Erythroblast (primary cell): ENCODE measurements at regions not wholly inside any gene's neighbourhood (a gene's known extent, or its start where the extent isn't known, plus 50 kb on each side); places are given as distances from the start of the nearest gene placed in this dataset.
A peak's percentile ranks its signal among the peaks of the same experiment; 100 is the strongest.

Experiments used
- DNase-seq, 2 experiments: peaks; one replicate each; lab custom pipeline; 2025; lab: John Stamatoyannopoulos, UW
- GATA1 ChIP-seq: IDR thresholded peaks from 2 replicates; pipeline ENCODE4 v1.6.1; 2011; ENCODE audit warnings: low read depth, mild to moderate bottlenecking, control low read depth, low read length, moderate library complexity
- POLR2A ChIP-seq: IDR thresholded peaks from 2 replicates; pipeline ENCODE4 v1.6.1; 2011; ENCODE audit warnings: mild to moderate bottlenecking, low read length

- no peak for TF ChIP-seq GATA1
- TF ChIP-seq POLR2A: no peak
- no peak for DNase-seq
Measured at GRCh38 chr15:58235961-58236360, 97.8 kb downstream of the AQP9 start.

- no peak for TF ChIP-seq POLR2A
- no peak for TF ChIP-seq GATA1
- DNase-seq: no peak
Measured at GRCh38 chr15:58240191-58240932, 102.2 kb downstream of the AQP9 start.

GRCh38 chr15:58241872-58242271, 103.7 kb downstream of the AQP9 start:
- DNase-seq: no peak
- TF ChIP-seq POLR2A (no peak), GATA1 (no peak)

- TF ChIP-seq GATA1 (no peak), POLR2A (no peak)
- DNase-seq: no peak
Measured at GRCh38 chr15:58243070-58243469, 104.9 kb downstream of the AQP9 start.

GRCh38 chr15:58244536-58244935, 106.4 kb downstream of the AQP9 start:
- no peak for DNase-seq
- no peak for TF ChIP-seq GATA1
- no peak for TF ChIP-seq POLR2A

GRCh38 chr15:58246041-58246440, 107.9 kb downstream of the AQP9 start:
- DNase-seq: no peak
- no peak for TF ChIP-seq GATA1
- no peak for TF ChIP-seq POLR2A

GRCh38 chr15:58247855-58248842, 110.0 kb downstream of the AQP9 start:
- TF ChIP-seq GATA1 (no peak), POLR2A (no peak)
- DNase-seq: peak in 1 of 2 experiments; percentile 3

GRCh38 chr15:58249646-58250312, 111.6 kb downstream of the AQP9 start:
- TF ChIP-seq GATA1 (no peak), POLR2A (no peak)
- DNase-seq: peak in 1 of 2 experiments; percentile 37

GRCh38 chr15:58252586-58253323, 114.6 kb downstream of the AQP9 start:
- TF ChIP-seq POLR2A (no peak), GATA1 (no peak)
- DNase-seq: no peak

GRCh38 chr15:58257776-58258325, 119.7 kb downstream of the AQP9 start:
- no peak for DNase-seq
- no peak for TF ChIP-seq GATA1
- TF ChIP-seq POLR2A: no peak

GRCh38 chr15:58258501-58259292, 120.5 kb downstream of the AQP9 start:
- TF ChIP-seq GATA1 (no peak), POLR2A (no peak)

GRCh38 chr15:58260205-58260724, 122.1 kb downstream of the AQP9 start:
- TF ChIP-seq POLR2A (no peak), GATA1 (no peak)
- no peak for DNase-seq

More at GRCh38 chr15:58258501-58259292, 120.5 kb downstream of the AQP9 start:
- no peak for DNase-seq
